ENCODE measurements at regions not wholly inside any gene's neighbourhood (a gene's known extent, or its start where the extent isn't known, plus 50 kb on each side); places are given as distances from the start of the nearest gene placed in this dataset.
A peak's percentile ranks its signal among the peaks of the same experiment; 100 is the strongest.

- H3K36me3 ChIP-seq: no peaks in the 10 kb centered on the region
- no peak overlapping the region for H3K4me3 ChIP-seq
- H3K79me2 ChIP-seq (ENCODE audit: low read depth): no peaks in the 10 kb centered on the region
- peak overlapping the region; percentile 60 for H2AFZ ChIP-seq (replicated peaks)
- Mint-ChIP-seq H3K36me3 (no peaks in the 10 kb centered on the region), H3K4me3 (no peak overlapping the region), H3K4me1 (no peaks in the 10 kb centered on the region), H3K27ac (no peak overlapping the region), H3K9me3 (peaks cover 4% of the 10 kb centered on the region), H3K27me3 (ENCODE audit: insufficient read depth, low read depth) (no peaks in the 10 kb centered on the region)
- no peaks in the 10 kb centered on the region for H4K20me1 ChIP-seq (ENCODE audit: low read depth)
- no peak overlapping the region for H3K9ac ChIP-seq
- TF ChIP-seq EZH2phosphoT487 (IDR thresholded peaks at IDR 0.05) (no peak), CTCF (IDR thresholded peaks at IDR 0.05) (no peak), EZH2 (IDR thresholded peaks at IDR 0.05) (no peak)
- no peak overlapping the region for H3K27ac ChIP-seq
- no peak overlapping the region for H3K4me2 ChIP-seq
- H3K4me1 ChIP-seq: peaks cover 4% of the 10 kb centered on the region
- no peak for DNase-seq (ENCODE audit: low spot score)
- H3K9me3 ChIP-seq (ENCODE audit: low read depth): no peaks in the 10 kb centered on the region
- H3F3A ChIP-seq (ENCODE audit: low read depth): no peaks in the 10 kb centered on the region
- no peaks in the 10 kb centered on the region for H3K27me3 ChIP-seq
Observed at GRCh38 chr7:54823776-54824175, 64.8 kb upstream of the SEC61G start.

GRCh38 chr7:54824655-54825054 lies 65.6 kb upstream of the SEC61G start:
- Mint-ChIP-seq H3K36me3 (no peaks in the 10 kb centered on the region), H3K4me1 (no peaks in the 10 kb centered on the region), H3K9me3 (peaks cover 8% of the 10 kb centered on the region), H3K4me3 (no peak overlapping the region), H3K27me3 (ENCODE audit: insufficient read depth, low read depth) (no peaks in the 10 kb centered on the region), H3K27ac (no peak overlapping the region)
- Histone ChIP-seq H3F3A (ENCODE audit: low read depth) (no peaks in the 10 kb centered on the region), H3K4me3 (no peak overlapping the region), H3K4me1 (no peaks in the 10 kb centered on the region), H3K9me3 (ENCODE audit: low read depth) (no peaks in the 10 kb centered on the region), H3K27ac (no peak overlapping the region), H3K79me2 (ENCODE audit: low read depth) (no peaks in the 10 kb centered on the region), H3K9ac (no peak overlapping the region), H3K4me2 (no peak overlapping the region), H4K20me1 (ENCODE audit: low read depth) (no peaks in the 10 kb centered on the region), H3K27me3 (no peaks in the 10 kb centered on the region), H2AFZ (replicated peaks) (no peak overlapping the region), H3K36me3 (no peaks in the 10 kb centered on the region)
- DNase-seq (ENCODE audit: low spot score): no peak
- TF ChIP-seq EZH2phosphoT487 (IDR thresholded peaks at IDR 0.05): no peak
- TF ChIP-seq EZH2 (IDR thresholded peaks at IDR 0.05): no peak
- TF ChIP-seq CTCF (IDR thresholded peaks at IDR 0.05): no peak

- no peak for TF ChIP-seq EZH2 (IDR thresholded peaks at IDR 0.05)
- no peak for TF ChIP-seq EZH2phosphoT487 (IDR thresholded peaks at IDR 0.05)
- no peak for TF ChIP-seq CTCF (IDR thresholded peaks at IDR 0.05)
- Histone ChIP-seq H3K36me3 (no peaks in the 10 kb centered on the region), H3K79me2 (ENCODE audit: low read depth) (no peaks in the 10 kb centered on the region), H3K9me3 (ENCODE audit: low read depth) (no peaks in the 10 kb centered on the region), H3K9ac (no peak overlapping the region), H4K20me1 (ENCODE audit: low read depth) (no peaks in the 10 kb centered on the region), H2AFZ (replicated peaks) (no peak overlapping the region), H3K27ac (no peak overlapping the region), H3K4me2 (no peak overlapping the region), H3K27me3 (no peaks in the 10 kb centered on the region), H3F3A (ENCODE audit: low read depth) (no peaks in the 10 kb centered on the region), H3K4me1 (no peaks in the 10 kb centered on the region), H3K4me3 (no peak overlapping the region)
- peaks cover 8% of the 10 kb centered on the region for H3K9me3 Mint-ChIP-seq
- no peaks in the 10 kb centered on the region for H3K4me1 Mint-ChIP-seq
- H3K27ac Mint-ChIP-seq: no peak overlapping the region
- H3K36me3 Mint-ChIP-seq: no peaks in the 10 kb centered on the region
- no peaks in the 10 kb centered on the region for H3K27me3 Mint-ChIP-seq (ENCODE audit: insufficient read depth, low read depth)
- H3K4me3 Mint-ChIP-seq: no peak overlapping the region
- no peak for DNase-seq (ENCODE audit: low spot score)
Observed at GRCh38 chr7:54825368-54825767, 66.4 kb upstream of the SEC61G start.

GRCh38 chr7:54827734-54828133 lies 68.7 kb upstream of the SEC61G start:
- no peak overlapping the region for H3K4me3 ChIP-seq
- H3K27ac Mint-ChIP-seq: no peak overlapping the region
- H3K27me3 Mint-ChIP-seq (ENCODE audit: insufficient read depth, low read depth): peaks cover 2% of the 10 kb centered on the region
- no peak overlapping the region for H2AFZ ChIP-seq (replicated peaks)
- no peaks in the 10 kb centered on the region for H3K36me3 Mint-ChIP-seq
- H3K4me3 Mint-ChIP-seq: no peak overlapping the region
- peaks cover 8% of the 10 kb centered on the region for H3K9me3 Mint-ChIP-seq
- H4K20me1 ChIP-seq (ENCODE audit: low read depth): no peaks in the 10 kb centered on the region
- DNase-seq (ENCODE audit: low spot score): no peak
- no peaks in the 10 kb centered on the region for H3K4me1 Mint-ChIP-seq
- H3K4me2 ChIP-seq: no peak overlapping the region
- H3F3A ChIP-seq (ENCODE audit: low read depth): no peaks in the 10 kb centered on the region
- no peak for TF ChIP-seq CTCF (IDR thresholded peaks at IDR 0.05)
- TF ChIP-seq EZH2phosphoT487 (IDR thresholded peaks at IDR 0.05): no peak
- TF ChIP-seq EZH2 (IDR thresholded peaks at IDR 0.05): no peak
- no peaks in the 10 kb centered on the region for H3K79me2 ChIP-seq (ENCODE audit: low read depth)
- no peaks in the 10 kb centered on the region for H3K4me1 ChIP-seq
- no peaks in the 10 kb centered on the region for H3K36me3 ChIP-seq
- no peaks in the 10 kb centered on the region for H3K27me3 ChIP-seq
- no peak overlapping the region for H3K9ac ChIP-seq
- no peaks in the 10 kb centered on the region for H3K9me3 ChIP-seq (ENCODE audit: low read depth)
- no peak overlapping the region for H3K27ac ChIP-seq

All from neural progenitor cell (in vitro differentiated cells).